GM13976 (cell line): ENCODE measurements at regions not wholly inside any gene's neighbourhood (a gene's known extent, or its start where the extent isn't known, plus 50 kb on each side); places are given as distances from the start of the nearest gene placed in this dataset.

Experiments used
- DNase-seq: peaks from one replicate; pipeline ENCODE4 v3.0.0; 2012; ENCODE audit warnings: low spot score
- in situ Hi-C: fragments of 300-500 bp; cut with MboI; formaldehyde crosslinking; loops from one replicate; pipeline ENCODE4 v1.12.0; 2022; ENCODE audit warnings: low sequenced_read_pairs, mixed read lengths, inconsistent platforms; ENCODE audit not compliant: unreplicated experiment
- TF ChIP-seq, protein P1 (sequence below): IDR thresholded peaks from 2 replicates; pipeline ENCODE4 v1.5.1; 2012; ENCODE audit warnings: borderline replicate concordance, mild to moderate bottlenecking; ENCODE audit not compliant: insufficient read depth; ENCODE audit errors: extremely low read depth, missing control alignments, control extremely low read depth

DNA sequence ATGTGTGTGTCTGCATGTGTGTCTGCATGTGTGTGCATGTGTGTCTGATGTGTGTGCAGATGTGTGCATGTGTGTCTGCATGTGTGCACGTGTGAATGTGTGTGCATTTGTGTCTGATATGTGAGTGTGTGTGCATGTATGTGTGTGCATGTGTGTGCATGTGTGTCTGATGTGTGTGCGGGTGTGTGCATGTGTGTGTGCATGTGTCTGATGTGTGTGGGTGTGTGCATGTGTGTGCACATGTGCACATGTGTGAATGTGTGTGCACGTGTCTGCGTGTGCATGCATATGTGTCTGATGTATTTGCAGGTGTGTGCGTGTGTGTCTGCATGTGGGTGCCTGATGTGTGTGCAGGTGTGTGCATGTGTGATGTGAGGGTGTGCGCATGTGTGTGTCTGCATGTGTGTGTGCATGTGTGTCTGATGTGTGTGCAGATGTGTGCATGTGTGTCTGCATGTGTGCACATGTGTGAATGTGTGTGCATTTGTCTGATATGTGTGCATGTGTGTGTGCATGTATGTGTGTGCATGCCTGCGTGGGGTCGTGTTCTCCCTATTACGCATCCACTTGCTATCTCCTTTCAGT is 470.1 kb upstream of the HS6ST1 start:
- TF ChIP-seq, protein P1, sequence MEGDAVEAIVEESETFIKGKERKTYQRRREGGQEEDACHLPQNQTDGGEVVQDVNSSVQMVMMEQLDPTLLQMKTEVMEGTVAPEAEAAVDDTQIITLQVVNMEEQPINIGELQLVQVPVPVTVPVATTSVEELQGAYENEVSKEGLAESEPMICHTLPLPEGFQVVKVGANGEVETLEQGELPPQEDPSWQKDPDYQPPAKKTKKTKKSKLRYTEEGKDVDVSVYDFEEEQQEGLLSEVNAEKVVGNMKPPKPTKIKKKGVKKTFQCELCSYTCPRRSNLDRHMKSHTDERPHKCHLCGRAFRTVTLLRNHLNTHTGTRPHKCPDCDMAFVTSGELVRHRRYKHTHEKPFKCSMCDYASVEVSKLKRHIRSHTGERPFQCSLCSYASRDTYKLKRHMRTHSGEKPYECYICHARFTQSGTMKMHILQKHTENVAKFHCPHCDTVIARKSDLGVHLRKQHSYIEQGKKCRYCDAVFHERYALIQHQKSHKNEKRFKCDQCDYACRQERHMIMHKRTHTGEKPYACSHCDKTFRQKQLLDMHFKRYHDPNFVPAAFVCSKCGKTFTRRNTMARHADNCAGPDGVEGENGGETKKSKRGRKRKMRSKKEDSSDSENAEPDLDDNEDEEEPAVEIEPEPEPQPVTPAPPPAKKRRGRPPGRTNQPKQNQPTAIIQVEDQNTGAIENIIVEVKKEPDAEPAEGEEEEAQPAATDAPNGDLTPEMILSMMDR = no peak
- DNase-seq = no peak
- in situ Hi-C loops = no loop called here

- TF ChIP-seq, protein P1 = no peak
- in situ Hi-C loops = no loop called here
These were observed 470.6 kb upstream of the HS6ST1 start for GRCh38 chr2:128789221-128789620.

DNA sequence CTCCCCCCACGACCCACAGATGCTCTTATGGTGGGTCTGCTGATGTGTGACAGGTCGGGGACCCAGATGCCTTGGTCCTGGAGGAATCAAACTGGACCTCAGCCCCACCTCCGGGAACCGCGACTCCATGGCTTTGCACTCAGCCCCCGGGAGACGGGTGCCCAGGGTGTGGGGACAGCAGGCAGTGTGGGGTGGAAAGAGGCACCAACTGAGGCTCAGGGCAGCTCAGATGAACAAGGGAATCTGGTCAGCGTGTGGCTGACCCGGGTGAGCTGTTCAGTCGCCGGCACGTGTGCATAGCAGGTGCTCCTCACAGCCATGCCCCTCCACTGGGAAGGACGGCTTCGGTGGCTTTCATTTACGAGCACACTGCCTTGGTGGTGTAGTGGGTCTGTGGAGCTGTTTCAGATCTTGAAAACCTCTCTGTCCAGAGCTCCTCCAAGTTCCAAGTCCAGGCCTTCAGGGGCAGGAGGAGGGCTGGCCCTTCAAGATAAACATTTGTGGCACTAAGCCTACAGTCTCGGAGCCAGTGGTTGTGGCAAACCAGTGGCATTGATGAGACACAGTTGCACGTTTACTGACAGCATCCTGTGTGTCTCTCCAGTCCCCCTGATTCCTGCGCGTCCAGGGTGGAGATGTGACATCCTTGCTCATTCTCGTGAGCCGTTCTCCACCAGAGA is 471.2 kb upstream of the HS6ST1 start:
- TF ChIP-seq, protein P1 = no peak
- in situ Hi-C loops = no loop called here
- no peak for DNase-seq

More at GRCh38 chr2:128789221-128789620, 470.6 kb upstream of the HS6ST1 start:
- DNase-seq = no peak

GRCh38 chr2:128790541-128791001 is 471.9 kb upstream of the HS6ST1 start:
- TF ChIP-seq, protein P1 = no peak
- DNase-seq = no peak
- in situ Hi-C loops = no loop called here

DNA sequence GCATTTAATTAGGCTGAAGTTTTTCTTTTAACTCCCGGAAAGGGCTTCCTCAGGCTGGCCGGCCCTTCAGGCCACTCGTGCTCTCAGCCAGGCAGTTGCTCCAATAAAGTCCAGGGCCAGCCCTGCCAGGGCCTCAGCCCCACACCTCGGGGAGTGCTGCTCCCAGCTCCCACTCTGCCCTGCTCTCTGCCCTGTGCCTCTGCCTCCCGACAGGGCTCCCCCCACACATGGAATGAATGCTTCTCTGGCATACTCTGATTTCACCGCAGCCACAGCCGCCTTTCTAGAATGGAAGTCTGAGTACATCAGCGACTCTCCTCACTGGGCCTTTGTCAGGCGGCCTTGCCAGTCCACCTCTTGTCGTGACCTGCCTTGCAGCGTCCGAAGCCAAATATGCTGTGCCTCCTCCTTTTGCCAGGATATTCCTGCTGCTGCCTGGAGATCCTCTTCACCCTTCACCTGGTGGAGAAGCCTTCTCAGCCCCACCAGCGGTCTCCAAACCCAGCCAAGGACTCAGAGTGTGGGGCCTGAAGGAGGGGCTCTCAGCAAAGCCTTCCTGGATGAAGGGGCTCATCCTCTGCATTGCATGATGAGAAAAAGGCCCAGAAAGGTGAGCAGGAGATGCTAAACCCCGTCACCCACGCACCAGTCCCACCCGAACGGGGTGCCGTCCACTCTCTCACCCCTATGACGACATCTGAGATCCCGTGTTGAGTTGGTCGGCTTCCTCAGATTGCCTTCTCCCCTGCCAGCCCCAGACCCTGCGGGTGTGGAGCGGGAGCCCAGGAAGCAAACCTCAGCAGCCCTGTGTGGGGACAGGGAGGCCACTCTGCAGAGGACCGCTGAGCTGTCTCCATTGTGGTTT is 472.7 kb upstream of the HS6ST1 start:
- in situ Hi-C loops = no loop called here
- DNase-seq = no peak

DNA sequence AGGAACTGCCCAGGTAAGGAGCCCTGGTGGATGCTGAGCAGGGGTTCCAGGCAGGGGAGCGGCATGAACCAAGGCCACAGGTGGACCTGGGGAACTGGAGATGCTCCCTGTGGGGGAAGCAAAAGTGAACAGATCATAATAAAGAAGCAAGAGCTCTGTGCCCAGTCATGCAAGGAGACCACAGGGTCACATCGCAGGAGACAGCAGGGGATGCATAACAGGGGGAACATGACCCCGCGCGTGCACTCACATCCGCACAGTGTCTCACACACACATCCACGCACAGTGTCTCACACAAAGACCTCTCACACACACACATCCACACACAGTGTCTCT is 473.3 kb upstream of the HS6ST1 start:
- TF ChIP-seq, protein P1 = no peak
- DNase-seq = no peak
- in situ Hi-C loops = no loop called here

More for the DNA sequence above, 472.7 kb upstream of the HS6ST1 start:
- TF ChIP-seq, protein P1 = no peak
